Mesothelial cell of epicardium (in vitro differentiated cells): ENCODE measurements at regions not wholly inside any gene's neighbourhood (a gene's known extent, or its start where the extent isn't known, plus 50 kb on each side); places are given as distances from the start of the nearest gene placed in this dataset.
A peak's percentile ranks its signal among the peaks of the same experiment; 100 is the strongest.

ENCODE experiments used
- DNase-seq, 2 experiments: peaks; one replicate each; pipeline ENCODE4 v3.0.0; 2021; ENCODE audit warnings: low spot score in 2 of 2; ENCODE audit not compliant: unreplicated experiment in 2 of 2
- H3K27ac Mint-ChIP-seq: 2 replicates; pipeline ENCODE4 v1.8.0; 2021; ENCODE audit warnings: mixed read lengths
- H3K27me3 Mint-ChIP-seq: 2 replicates; pipeline ENCODE4 v1.8.0; 2021; ENCODE audit warnings: low read depth, mixed read lengths
- H3K36me3 Mint-ChIP-seq: 2 replicates; pipeline ENCODE4 v1.8.0; 2021; ENCODE audit warnings: mixed read lengths
- H3K4me1 Mint-ChIP-seq: 2 replicates; pipeline ENCODE4 v1.8.0; 2021; ENCODE audit warnings: mixed read lengths
- H3K4me3 Mint-ChIP-seq: 2 replicates; pipeline ENCODE4 v1.8.0; 2021; ENCODE audit warnings: mild to moderate bottlenecking, moderate library complexity, mixed read lengths
- H3K9me3 Mint-ChIP-seq: 2 replicates; pipeline ENCODE4 v1.8.0; 2021; ENCODE audit warnings: mixed read lengths
- CTCF ChIP-seq: fragments of 200-600 bp; sonication (generic); IDR thresholded peaks from one replicate; pipeline ENCODE4 v1.5.0; 2021; ENCODE audit warnings: antibody characterized with exemption; ENCODE audit not compliant: unreplicated experiment

DNA sequence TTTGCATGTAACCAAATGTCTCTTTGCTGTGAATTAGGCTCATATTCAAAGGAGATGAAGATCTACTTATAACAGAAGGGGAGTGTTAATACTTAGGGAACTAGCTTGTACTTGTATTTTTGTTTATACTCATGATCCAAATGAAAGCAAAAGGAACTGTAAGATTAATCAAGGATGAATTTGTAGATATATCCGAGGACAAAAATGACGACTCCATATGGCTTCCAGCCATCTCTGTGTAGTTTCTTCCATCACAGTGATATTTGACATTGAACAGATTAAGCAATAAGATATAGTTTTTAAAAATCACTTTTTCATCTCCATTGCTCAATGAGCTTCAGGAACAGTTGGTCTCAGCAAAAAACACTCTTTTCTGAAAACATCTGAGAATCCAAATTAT, 257.4 kb upstream of the CAMK1G start:
- DNase-seq = no peak
- TF ChIP-seq CTCF = no peak
- Mint-ChIP-seq H3K4me3 (no peak overlapping the region), H3K9me3 (peaks cover 5% of the 10 kb centered on the region), H3K36me3 (peaks cover 2% of the 10 kb centered on the region), H3K27ac (no peak overlapping the region), H3K27me3 (peaks cover 6% of the 10 kb centered on the region), H3K4me1 (peaks cover 30% of the 10 kb centered on the region)

DNA sequence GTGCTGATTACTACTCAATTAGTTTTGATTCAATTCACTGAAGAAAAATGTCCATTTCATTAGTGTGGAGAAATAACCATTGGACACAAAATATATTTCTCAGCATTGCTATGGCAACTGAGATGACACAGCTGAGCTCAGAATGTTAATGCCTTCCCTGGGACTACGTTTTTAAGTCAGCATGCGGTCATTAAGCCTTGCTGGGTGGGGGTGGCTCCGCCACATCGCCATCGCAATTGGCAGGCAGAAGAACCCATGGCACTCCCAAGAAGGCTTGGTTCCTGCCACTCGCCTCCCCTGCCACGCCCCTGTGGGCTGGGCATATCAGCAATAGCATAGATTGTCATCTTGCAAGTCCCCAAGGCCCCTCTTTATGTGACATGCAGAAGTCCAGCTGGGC, 256.7 kb upstream of the CAMK1G start:
- peaks cover 30% of the 10 kb centered on the region for H3K4me1 Mint-ChIP-seq
- TF ChIP-seq CTCF = no peak
- no peak overlapping the region for H3K27ac Mint-ChIP-seq
- H3K27me3 Mint-ChIP-seq = peaks cover 6% of the 10 kb centered on the region
- no peak overlapping the region for H3K4me3 Mint-ChIP-seq
- DNase-seq = no peak
- peaks cover under 1% of the 10 kb centered on the region for H3K9me3 Mint-ChIP-seq
- H3K36me3 Mint-ChIP-seq = no peaks in the 10 kb centered on the region

DNA sequence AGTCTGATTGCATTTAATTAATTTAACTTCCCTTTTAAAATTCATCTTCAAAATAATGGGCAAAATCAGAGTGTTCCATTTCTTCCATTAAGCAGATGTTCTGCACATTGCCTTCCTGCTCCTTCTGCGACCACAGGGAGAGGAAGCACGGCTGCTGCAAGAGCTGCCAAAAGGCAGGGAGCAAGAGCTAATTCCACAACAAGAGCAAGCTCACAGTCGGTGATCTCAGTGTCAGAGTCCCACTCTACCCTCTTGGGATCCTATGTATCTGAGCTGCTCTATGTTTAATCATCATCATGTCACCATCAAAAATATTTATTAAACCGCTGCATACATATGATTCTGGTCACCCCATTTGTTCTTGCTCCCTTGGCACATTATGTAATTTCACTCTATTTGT, 255.3 kb upstream of the CAMK1G start:
- Mint-ChIP-seq H3K4me1 (peaks cover 30% of the 10 kb centered on the region), H3K27ac (no peak overlapping the region), H3K9me3 (no peaks in the 10 kb centered on the region), H3K36me3 (no peaks in the 10 kb centered on the region), H3K27me3 (peaks cover 8% of the 10 kb centered on the region), H3K4me3 (no peak overlapping the region)
- DNase-seq = no peak
- TF ChIP-seq CTCF = no peak

GRCh38 chr1:209335178-209335577, 248.3 kb upstream of the CAMK1G start:
- peaks cover 2% of the 10 kb centered on the region for H3K4me1 Mint-ChIP-seq
- peaks cover 9% of the 10 kb centered on the region for H3K27me3 Mint-ChIP-seq
- no peaks in the 10 kb centered on the region for H3K9me3 Mint-ChIP-seq
- no peak overlapping the region for H3K27ac Mint-ChIP-seq
- no peak for DNase-seq
- H3K36me3 Mint-ChIP-seq = no peaks in the 10 kb centered on the region
- H3K4me3 Mint-ChIP-seq = no peak overlapping the region
- TF ChIP-seq CTCF = peak; percentile 77

- Mint-ChIP-seq H3K36me3 (no peaks in the 10 kb centered on the region), H3K9me3 (no peaks in the 10 kb centered on the region), H3K27me3 (peaks cover 31% of the 10 kb centered on the region), H3K4me3 (no peak overlapping the region), H3K27ac (no peak overlapping the region), H3K4me1 (peaks cover 30% of the 10 kb centered on the region)
- no peak for TF ChIP-seq CTCF
- DNase-seq = no peak
These were observed 242.4 kb upstream of the CAMK1G start for GRCh38 chr1:209341146-209341545.
